Stimulated activated CD8-positive, alpha-beta memory T cell treated with anti-CD3 and anti-CD28 coated beads, Interleukin-7, amount 100 ng/mL, for 24 hours (primary cell): ENCODE measurements at regions not wholly inside any gene's neighbourhood (a gene's known extent, or its start where the extent isn't known, plus 50 kb on each side); places are given as distances from the start of the nearest gene placed in this dataset.
"Not testable (repeated sequence)": the region's sequence is repeated elsewhere in the genome, so short reads cannot be mapped to it uniquely, and the experiment has no call there.

Experiments
- DNase-seq: peaks from one replicate; pipeline ENCODE4 v3.0.0-alpha.2; 2020; ENCODE audit warnings: low read depth

DNA sequence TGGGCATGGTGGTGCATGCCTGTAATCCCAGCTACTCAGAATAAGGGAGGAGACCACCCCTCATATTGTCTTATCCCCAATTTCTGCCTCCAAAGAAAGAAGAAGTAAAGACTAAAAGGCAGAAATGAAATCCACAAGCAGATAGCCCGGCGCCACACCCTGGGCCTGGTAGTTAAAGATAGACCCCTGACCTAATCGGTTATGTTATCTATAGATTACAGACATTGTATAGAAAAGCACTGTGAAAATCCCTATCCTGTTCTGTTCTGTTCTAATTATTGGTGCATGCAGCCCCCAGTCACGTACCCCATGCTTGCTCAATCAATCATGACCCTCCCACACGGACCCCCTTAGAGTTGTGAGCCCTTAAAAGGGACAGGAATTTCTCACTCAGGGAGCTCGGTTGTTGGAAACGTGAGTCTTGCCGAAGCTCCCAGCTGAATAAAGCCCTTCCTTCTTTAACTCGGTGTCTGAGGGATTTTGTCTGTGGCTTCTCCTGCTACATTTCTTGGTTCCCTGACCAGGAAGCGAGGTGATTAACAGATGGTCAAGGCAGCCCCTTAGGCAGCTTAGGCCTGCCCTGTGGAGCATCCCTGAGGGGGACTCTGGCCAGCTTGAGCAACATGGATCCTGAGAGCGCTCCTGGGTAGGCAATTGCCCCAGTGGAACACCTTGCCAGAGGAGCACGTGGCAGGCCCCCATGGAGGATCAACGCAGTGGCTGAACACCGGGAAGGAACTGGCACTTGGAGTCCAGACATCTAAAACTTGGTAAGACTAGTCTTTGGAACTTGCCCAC lies 188.7 kb upstream of the NDUFV2 start:
- not testable (repeated sequence) for DNase-seq

DNA sequence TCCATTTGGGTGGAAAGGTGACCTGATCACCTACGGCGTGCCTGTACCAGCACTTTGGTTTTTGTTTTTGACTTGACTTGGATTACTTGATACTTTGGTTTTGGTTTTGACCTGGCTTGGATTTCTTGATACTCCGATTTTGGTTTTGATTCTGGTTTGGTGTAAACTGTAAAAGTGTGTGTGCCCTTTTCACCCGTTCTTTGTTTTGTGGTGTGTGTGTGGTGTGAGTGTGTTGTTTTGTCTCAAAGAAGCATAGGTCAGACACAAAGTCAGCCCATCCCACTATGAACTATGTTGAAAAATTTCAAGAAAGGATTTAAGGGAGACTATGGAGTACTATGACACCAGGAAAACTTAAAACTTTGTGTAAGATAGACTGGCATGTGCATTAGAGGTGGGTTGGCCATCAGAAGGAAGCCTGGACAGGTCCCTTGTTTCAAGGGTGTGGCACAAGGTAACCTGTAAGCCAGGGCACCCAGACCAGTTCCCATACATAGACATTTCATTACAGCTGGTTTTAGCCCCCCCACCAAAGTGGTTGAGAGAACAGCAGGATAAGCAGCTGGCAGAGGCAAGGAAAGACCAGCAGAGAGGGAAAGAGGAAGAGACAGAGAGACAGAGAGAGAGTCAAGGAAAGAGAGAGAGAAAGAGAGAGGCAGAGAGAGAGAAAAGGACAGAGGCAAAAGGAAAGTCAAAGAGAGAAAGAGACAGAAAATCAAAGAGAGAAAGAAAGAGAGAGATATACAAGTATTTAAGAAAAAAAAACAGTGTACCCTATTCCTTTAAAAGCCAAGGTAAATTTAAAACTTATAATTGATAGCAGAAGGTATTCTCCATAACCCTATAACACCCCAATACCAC lies 187.9 kb upstream of the NDUFV2 start:
- not testable (repeated sequence) for DNase-seq

DNA sequence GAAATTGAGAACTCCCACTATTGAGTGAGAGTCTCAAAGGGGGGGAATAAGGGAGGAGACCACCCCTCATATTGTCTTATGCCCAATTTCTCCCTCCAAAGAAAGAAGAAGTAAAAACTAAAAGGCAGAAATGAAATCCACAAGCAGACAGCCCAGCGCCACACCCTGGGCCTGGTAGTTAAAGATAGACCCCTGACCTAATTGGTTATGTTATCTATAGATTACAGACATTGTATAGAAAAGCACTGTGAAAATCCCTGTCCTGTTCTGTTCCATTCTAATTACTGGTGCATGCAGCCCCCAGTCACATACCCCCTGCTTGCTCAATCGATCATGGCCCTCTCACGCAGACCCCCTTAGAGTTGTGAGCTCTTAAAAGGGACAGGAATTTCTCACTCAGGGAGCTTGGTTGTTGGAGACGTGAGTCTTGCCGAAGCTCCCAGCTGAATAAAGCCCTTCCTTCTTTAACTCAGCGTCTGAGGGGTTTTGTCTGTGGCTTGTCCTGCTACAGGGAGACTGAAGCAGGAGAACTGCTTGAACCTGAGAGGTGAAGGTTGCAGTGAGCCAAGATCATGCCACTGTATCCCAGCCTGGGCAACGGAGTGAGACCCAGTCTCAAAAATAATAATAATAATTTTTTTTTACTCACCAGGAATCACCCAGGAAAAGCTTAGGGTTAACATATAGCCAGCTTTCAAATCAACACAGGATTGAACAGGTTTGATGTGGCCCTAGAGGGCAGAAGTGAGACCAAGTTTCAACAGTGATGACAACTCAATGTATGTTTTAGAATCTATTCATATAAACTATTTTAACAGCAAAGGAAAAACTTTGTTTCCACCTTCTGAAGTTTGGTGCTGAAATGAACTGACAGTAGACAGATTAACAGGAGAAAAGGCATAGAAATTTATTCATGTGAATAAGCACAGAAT lies 181.4 kb upstream of the NDUFV2 start:
- DNase-seq = not testable (repeated sequence)

DNA sequence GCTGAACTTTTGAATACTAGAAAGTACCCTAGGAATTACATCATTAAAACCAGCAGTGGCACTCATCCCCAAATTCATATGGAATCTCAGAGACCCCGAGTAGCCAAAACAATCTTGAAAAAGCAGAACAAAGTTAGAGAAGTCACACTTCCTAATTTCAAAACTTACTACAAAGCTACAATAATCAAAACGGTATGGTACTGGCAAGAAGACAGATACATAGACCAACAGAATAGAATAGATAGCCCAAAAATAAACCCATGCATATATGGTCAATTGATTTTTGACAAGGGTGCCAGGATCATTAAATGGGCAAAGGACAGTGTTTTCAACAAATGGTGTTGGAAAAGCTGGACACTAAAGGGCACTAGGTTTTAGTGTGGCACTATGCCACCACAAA lies 176.0 kb upstream of the NDUFV2 start:
- no peak for DNase-seq

DNA sequence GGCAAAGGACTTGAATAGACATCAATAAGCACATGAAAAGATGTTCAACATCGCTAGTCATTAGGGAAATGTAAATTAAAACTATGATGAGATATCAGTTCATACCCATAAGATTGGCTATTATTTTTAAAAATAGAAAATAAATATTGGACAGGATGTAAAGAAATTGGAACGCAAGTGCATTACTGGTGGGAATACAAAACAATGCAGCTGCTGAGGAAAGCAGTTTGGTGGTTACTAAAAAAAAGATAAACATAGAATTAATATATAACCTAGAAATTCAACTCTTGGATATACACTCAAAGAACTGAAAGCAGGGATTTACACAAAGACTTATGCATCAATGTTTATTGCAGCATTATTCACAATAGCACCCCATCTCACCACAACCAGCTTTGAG lies 174.5 kb upstream of the NDUFV2 start:
- no peak for DNase-seq

DNA sequence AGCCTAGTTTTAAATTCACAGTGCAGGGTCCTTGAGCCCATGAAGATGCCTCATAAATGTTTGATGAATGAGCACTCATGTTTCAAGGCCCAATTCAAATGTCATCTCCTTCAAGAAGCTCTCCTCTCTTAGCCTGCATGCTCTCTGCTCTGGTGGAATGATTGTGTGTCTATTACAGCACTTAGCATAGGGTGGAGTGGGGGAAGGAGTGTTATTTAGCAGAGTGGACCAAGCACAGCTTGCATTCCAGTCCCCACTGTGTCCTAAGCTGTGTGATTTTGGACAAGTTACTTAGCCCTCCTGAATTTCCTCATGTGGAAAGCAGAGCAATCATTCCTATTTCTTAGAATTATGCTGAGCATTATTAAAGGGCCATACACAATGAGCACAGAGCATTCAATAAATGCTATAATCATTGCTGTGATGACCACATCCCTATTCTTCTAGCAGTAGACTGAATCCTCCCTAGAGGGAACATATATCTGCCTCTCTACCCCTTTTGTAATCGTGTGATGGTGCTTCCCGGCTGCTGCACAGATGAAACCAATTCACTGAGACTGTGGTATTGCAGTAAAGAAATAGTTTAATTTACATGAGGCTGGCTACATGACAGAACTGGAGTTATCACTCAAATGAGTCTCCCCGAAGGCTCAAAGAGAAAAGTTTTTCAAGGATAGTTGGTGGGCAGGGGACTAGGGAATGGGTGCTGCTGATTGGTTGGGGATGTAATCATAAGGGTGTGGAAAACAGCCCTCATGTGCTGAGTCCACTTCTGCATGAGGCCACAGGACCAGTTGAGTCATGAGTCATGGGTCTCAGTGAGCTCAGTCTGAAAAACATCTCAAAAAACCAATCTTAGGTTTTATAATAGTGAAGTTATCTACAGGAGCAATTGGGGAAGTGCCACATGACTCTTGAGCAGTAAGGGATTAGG lies 173.4 kb upstream of the NDUFV2 start:
- DNase-seq = no peak

DNA sequence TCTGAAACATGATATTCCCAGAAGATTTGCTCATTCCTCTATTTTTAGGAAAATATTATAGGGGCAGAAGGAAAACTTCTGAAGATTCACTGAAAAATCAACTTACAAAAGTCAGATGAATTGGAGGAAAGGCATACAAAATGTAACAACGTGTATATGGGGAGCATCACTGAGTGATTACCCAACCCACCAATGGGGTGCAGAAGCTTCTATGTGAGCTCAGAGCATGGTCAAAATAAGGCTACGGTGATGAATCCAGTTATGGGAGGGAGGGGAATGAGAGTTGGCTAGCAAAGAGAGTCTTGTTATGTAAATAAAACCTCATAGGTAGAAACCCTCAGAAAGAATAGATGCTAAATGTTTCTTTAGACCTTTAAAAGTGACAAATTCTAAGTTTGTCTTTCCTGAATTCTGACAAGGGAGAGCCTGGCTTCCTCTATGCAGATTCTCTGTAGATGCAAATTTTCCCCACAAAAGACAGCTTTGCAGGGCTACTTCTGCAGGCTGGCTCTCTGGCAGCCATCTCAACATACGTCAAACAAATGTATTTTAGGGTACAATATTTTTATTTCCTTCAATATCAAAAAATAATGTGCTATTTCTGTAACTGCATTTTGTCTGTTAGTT lies 171.4 kb upstream of the NDUFV2 start:
- no peak for DNase-seq

DNA sequence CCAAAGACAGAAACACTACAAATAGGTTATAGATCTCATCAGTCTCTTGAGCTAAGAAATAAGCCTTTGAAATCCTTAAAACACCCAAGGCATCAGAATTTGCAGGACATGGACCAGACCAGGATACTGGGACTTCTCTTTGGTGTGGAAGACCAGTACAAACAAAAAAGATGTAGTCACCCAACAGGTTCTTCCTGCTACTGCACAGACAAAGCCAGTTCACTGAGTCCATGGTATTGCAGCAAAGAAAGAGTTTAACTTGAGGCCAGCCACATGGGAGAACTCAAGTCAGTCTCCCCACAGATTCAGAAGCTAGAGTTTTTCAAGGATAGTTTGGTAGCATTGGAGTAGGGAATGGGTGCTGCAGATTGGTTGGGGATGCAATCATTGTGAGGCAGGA lies 169.6 kb upstream of the NDUFV2 start:
- no peak for DNase-seq

DNA sequence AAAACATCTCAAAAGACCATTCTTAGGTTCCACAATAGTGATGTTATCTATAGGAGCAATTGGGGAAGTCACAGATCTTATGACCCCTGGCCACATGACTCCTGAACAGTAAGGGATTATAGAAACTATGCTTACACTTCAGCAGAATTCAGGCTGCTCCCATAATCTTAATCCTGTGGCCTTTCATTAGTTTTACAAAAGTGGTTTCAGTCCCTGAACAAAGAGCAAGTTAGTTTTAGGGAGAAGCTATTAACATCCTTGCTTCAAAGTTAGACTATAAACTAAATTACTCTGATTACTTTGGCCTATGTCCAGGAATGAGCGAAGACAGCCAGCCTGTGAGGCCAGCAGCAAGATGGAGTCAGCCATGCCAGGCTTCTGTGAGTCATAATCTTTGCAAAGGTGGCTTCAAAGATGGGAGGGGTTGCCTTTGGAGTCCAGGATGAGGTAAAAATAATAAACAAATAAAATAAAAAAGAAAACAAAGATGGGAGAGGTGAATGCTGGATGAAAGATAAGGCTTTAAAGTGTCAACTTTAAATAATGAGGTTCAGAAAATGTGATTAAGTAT lies 168.7 kb upstream of the NDUFV2 start:
- DNase-seq = no peak

DNA sequence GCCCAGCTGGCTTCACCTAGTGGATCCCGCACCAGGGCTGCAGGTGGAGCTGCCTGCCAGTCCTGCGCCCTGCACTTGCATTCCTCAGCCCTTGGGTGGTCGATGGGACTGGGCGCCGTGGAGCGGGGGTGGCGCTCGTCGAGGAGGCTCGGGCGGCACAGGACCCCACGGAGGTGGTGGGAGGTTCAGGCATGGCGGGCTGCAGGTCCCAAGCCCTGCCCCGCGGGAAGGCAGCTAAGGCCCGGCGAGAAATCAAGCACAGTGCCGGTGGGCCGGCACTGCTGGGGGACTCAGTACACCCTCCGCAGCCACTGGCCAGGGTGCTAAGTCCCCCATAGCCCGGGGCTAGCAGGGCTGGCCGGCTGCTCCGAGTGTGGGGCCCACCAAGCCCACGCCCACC lies 167.2 kb upstream of the NDUFV2 start:
- DNase-seq = not testable (repeated sequence)

DNA sequence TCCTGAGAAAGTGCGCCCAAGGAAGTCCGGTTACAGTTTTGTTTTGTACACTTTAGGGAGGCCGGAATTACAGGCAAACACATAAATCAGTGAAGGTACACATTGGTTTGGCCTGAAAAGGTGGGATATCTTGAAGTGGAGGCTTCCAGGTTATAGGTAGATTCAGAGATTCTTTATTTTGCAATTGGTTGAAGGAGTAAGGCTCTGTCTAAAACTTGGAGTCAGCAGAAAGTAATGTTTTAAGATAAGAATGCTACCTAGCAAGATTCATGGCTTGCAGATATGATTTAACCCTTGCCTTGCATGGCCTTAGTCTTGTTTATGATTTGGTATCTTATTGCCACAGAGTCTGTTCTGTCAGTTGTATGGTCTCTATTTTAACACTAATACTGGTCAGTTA lies 165.9 kb upstream of the NDUFV2 start:
- no peak for DNase-seq

DNA sequence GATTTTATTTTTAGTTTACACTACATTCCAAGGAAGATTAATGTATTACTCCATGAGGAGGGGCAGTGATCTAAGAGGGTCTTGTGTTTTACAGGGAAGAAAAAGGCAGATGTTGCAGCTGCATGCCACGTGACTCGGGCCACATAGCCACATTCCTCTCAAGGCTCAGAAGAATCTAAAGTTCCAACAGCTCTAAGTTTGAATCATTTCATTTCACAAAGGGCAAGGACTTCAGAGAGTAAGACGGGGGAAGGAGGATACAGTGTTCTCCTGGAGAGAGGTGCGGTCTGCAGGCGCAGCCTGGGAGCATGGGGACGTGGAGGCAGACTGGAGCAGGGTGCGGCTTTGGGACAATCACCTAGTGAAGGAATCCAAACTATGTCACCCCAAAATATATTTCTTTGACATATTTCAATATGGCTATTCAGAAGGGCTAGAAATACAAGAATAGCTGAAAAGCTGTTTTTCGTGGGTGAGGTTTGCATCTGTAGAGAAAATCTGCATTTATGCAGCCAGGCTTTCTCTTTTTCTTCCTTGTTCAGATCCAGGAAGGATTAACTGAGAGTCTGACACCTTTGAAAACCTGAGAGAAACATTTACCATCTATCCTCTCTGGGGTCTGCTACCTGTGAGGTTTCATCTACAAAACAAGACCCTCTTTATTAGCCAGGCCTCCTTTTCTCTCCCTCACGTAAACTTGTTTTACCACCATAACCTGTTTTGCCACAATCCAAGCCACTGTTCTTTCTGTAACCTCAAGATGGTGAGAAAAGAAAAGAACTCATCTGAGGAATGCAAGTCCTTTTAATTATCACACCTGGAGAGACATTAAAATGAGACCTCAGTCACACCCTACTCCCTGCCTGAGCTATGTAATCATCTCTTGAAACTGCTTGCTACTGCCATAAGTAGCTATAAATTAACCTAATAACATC lies 165.1 kb upstream of the NDUFV2 start:
- DNase-seq = no peak

DNA sequence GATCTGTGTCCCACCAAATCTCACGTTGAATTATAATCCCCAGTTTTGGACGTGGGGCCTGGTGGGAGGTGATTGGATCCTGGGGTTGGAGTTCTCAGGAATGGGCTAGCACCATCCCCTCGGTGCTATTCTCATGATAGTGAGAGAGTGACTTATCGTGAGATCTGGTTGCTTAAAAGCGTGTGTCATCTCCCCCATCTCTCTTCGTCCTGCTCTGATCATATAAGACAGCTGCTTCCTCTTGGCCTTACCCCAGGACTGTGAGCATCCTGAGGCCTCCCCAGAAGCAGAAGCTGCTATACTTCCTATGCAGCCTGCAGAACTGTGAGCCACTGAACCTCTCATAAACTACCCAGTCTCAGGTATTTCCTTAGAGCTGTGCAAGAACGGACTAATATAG lies 163.7 kb upstream of the NDUFV2 start:
- DNase-seq = no peak

DNA sequence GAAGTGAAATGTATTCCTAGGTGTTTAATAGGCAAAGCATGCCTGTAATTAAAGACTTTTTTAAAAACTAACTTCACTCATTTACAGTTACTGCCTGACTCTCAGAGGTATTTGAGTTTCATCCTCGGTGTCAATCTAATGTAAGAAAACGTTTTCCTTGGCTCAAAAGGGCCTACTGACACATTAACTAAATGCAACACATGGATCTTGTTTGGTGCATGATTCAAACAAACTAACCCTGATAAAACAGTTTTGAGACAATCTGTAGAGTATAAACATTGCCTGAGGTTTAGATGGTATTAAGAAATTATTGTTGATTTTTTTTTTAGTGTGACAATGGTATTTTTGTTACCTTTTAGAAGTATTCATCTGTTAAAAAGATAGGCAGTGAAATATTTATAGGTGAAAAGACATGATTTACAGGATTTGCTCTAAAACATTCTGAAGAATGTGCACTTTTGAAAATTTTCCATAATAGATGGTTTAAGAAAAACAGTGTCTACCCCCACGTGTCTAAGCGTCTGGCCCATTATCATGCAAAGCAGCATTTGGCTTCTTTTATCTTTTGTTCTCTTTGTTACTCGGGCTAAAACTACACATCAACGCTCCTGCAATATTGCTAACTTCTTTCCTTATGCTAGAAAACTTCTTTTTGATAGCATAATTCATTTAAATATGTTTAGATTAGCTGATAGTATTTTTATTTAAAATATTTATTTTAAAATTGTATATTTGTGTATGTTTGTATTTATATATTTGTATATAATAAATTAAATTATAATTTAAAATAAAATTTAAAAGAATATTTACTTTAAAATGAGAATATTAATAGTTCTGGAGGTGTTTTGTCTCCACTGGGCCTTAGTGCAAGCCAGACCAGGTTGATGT lies 160.2 kb upstream of the NDUFV2 start:
- DNase-seq = no peak

DNA sequence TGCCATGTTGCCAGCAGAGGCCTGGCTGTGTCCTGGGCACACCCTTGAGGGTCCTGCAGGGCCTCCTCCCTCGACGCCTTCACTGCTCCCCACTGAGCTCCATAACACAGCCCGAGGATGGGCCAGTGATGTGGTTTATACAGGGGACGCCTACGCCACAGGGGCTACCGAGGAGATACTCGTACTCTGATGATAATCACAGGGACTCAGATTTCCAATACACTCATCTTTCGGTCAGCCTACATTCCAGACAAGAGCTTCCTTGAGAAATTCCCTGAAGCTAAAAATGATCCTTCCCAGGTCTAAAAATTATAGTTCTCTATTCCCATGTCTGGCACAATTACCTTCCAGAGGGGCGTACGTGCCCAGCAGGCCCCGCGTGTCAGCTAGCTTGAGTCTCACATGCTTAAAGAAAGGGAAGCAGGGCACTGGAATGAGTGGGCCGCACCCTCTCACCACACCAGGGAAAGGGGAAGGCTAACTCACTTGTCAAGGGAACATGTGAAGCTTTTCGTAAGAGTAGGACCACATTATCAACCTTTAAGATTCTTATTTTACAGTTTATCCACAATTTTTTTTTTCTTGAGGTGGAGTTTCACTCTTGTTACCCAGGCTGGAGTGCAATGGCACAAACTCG lies 159.5 kb upstream of the NDUFV2 start:
- no peak for DNase-seq

DNA sequence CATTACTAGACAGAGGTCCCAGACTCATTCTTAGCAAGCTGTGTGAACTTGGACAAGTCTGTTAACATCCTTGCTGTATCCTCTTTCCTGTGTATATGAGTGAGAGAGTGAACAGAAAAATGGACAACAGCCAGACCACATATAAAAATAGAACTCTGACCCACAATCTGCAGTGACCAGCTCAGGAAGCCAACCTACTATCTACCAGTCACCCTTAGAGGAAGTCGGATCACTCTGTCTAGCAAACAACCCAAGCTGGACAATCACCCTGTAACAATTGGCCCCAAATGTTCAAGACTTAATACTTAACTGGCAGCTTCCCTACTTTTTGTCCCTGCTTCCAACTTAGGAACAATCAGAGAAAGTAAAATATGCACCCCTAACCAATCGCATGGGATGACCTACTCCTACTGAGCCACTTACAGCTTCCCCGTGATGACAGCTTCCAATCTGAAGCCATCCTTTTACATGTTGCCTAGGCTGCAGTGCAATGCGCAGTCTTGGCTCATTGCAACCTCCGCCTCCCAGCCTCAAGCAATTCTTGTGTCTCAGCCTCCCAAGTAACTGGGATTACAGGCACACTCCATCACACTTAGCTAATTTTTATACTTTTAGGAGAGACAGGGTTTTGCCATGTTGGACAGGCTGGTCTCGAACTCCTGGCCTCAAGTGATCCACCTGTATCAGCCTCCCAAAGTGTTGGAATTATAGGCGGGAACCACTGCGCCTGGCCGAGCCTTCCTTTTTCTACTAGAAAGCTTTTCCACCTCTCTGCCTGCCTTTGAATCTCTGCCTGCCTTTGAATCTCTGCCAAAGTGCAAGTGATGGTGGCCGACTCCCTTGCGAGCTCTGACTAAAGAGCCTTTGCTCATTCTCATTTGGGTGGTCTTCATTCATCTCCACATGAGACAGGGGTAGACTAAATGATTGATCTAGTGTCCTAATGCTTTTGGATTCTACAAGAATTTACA lies 158.3 kb upstream of the NDUFV2 start:
- no peak for DNase-seq
